ENCODE measurements at regions not wholly inside any gene's neighbourhood (a gene's known extent, or its start where the extent isn't known, plus 50 kb on each side); places are given as distances from the start of the nearest gene placed in this dataset.

GRCh38 chr18:75503615-75504014, 76.1 kb upstream of the SMIM21 start:
- no peaks in the 10 kb centered on the region for H3K36me3 Mint-ChIP-seq
- no peak overlapping the region for H2AFZ ChIP-seq (ENCODE audit: insufficient read depth, low read depth, low read length, poor library complexity, severe bottlenecking)
- H4K20me1 ChIP-seq (ENCODE audit: insufficient read depth, low read length), result no peaks in the 10 kb centered on the region
- WGBS (ENCODE audit: insufficient coverage), result 91% methylated on average over 1 of the region's 2 CpGs
- no peak overlapping the region for H3K4me3 Mint-ChIP-seq
- no peaks in the 10 kb centered on the region for H3K36me3 ChIP-seq (replicated peaks in 1 of 2; ENCODE audit: control insufficient read depth in 1 of 2, insufficient read depth in 2 of 2, low read length in 2 of 2)
- intact Hi-C loops (cut with micrococcal nuclease), result no loop called here
- H3K27me3 ChIP-seq (ENCODE audit: control insufficient read depth in 2 of 2, insufficient read depth in 2 of 2, low read length in 2 of 2), result peaks cover 0 to 2% of the 10 kb centered on the region in 2 donors
- H3K4me3 ChIP-seq (replicated peaks in 1 of 3; ENCODE audit: low read depth in 2 of 3, low read length in 3 of 3), result no peak overlapping the region
- H3K9me3 Mint-ChIP-seq, result peaks cover 0 to 6% (median 0%) of the 10 kb centered on the region in 7 donors
- no peak overlapping the region for H3K9ac ChIP-seq (ENCODE audit: insufficient read depth, low read length, poor library complexity, severe bottlenecking)
- no peak overlapping the region for H3K4me2 ChIP-seq (replicated peaks; ENCODE audit: extremely low read depth, low read length, poor library complexity, severe bottlenecking)
- no peaks in the 10 kb centered on the region for H3K9me3 ChIP-seq (replicated peaks in 1 of 2; ENCODE audit: control insufficient read depth in 1 of 2, insufficient read depth in 1 of 2, low read length in 2 of 2)
- H3K4me1 Mint-ChIP-seq, result no peaks in the 10 kb centered on the region
- H3K79me2 ChIP-seq (ENCODE audit: insufficient read depth, low read length), result no peaks in the 10 kb centered on the region
- no peak for TF ChIP-seq CTCF (IDR thresholded peaks at IDR 0.05)
- no peak overlapping the region for H3K27ac Mint-ChIP-seq
- H3K4me1 ChIP-seq (ENCODE audit: control insufficient read depth in 1 of 2, insufficient read depth in 2 of 2, low read length in 2 of 2), result no peaks in the 10 kb centered on the region
- H3K27ac ChIP-seq (ENCODE audit: low read depth in 1 of 2, low read length in 2 of 2), result no peak overlapping the region
- DNase-seq, result no peak
- H3K27me3 Mint-ChIP-seq (ENCODE audit: low read depth in 3 of 3), result peaks cover 0 to 6% (median 5%) of the 10 kb centered on the region in 3 donors

GRCh38 chr18:75502286-75502685, 74.8 kb upstream of the SMIM21 start:
- intact Hi-C loops (cut with micrococcal nuclease), result no loop called here
- no peaks in the 10 kb centered on the region for H3K79me2 ChIP-seq (ENCODE audit: insufficient read depth, low read length)
- H3K9ac ChIP-seq (ENCODE audit: insufficient read depth, low read length, poor library complexity, severe bottlenecking), result no peak overlapping the region
- no peak overlapping the region for H3K4me3 ChIP-seq (replicated peaks in 1 of 3; ENCODE audit: low read depth in 2 of 3, low read length in 3 of 3)
- no peaks in the 10 kb centered on the region for H3K4me1 Mint-ChIP-seq
- no CpG with 5 or more reads among the region's 4 CpGs for WGBS (ENCODE audit: insufficient coverage)
- peaks cover 0 to 2% of the 10 kb centered on the region in 2 donors for H3K27me3 ChIP-seq (ENCODE audit: control insufficient read depth in 2 of 2, insufficient read depth in 2 of 2, low read length in 2 of 2)
- H2AFZ ChIP-seq (ENCODE audit: insufficient read depth, low read depth, low read length, poor library complexity, severe bottlenecking), result no peak overlapping the region
- no peak for DNase-seq
- no peaks in the 10 kb centered on the region for H3K36me3 Mint-ChIP-seq
- H3K4me1 ChIP-seq (ENCODE audit: control insufficient read depth in 1 of 2, insufficient read depth in 2 of 2, low read length in 2 of 2), result no peaks in the 10 kb centered on the region
- no peaks in the 10 kb centered on the region for H3K9me3 ChIP-seq (replicated peaks in 1 of 2; ENCODE audit: control insufficient read depth in 1 of 2, insufficient read depth in 1 of 2, low read length in 2 of 2)
- H4K20me1 ChIP-seq (ENCODE audit: insufficient read depth, low read length), result no peaks in the 10 kb centered on the region
- H3K4me2 ChIP-seq (replicated peaks; ENCODE audit: extremely low read depth, low read length, poor library complexity, severe bottlenecking), result no peak overlapping the region
- TF ChIP-seq CTCF (IDR thresholded peaks at IDR 0.05), result no peak
- H3K27me3 Mint-ChIP-seq (ENCODE audit: low read depth in 3 of 3), result peaks cover 0 to 5% (median 4%) of the 10 kb centered on the region in 3 donors
- H3K4me3 Mint-ChIP-seq, result no peak overlapping the region
- H3K27ac Mint-ChIP-seq, result no peak overlapping the region
- no peak overlapping the region for H3K27ac ChIP-seq (ENCODE audit: low read depth in 1 of 2, low read length in 2 of 2)
- H3K9me3 Mint-ChIP-seq, result peaks cover 0 to 4% (median 0%) of the 10 kb centered on the region in 7 donors
- no peaks in the 10 kb centered on the region for H3K36me3 ChIP-seq (replicated peaks in 1 of 2; ENCODE audit: control insufficient read depth in 1 of 2, insufficient read depth in 2 of 2, low read length in 2 of 2)
